ENCODE measurements at regions not wholly inside any gene's neighbourhood (a gene's known extent, or its start where the extent isn't known, plus 50 kb on each side); places are given as distances from the start of the nearest gene placed in this dataset.

- no peak for DNase-seq
These were observed 231.9 kb upstream of the PPP2R2D start for GRCh38 chr10:131668903-131669302.

GRCh38 chr10:131669838-131670237, 231.0 kb upstream of the PPP2R2D start:
- no peak for DNase-seq

GRCh38 chr10:131670341-131670740, 230.5 kb upstream of the PPP2R2D start:
- no peak for DNase-seq

GRCh38 chr10:131673396-131673795, 227.4 kb upstream of the PPP2R2D start:
- DNase-seq: no peak

- no peak for DNase-seq
These were observed 226.7 kb upstream of the PPP2R2D start for GRCh38 chr10:131674130-131674529.

- no peak for DNase-seq
These were observed 225.7 kb upstream of the PPP2R2D start for GRCh38 chr10:131675104-131675503.

GRCh38 chr10:131676046-131676799, 224.6 kb upstream of the PPP2R2D start:
- no peak for DNase-seq

GRCh38 chr10:131676800-131677421, 223.9 kb upstream of the PPP2R2D start:
- no peak for DNase-seq

GRCh38 chr10:131677671-131678070, 223.1 kb upstream of the PPP2R2D start:
- DNase-seq: no peak

- DNase-seq: no peak
These were observed 222.6 kb upstream of the PPP2R2D start for GRCh38 chr10:131678171-131678570.

GRCh38 chr10:131678613-131679012, 222.2 kb upstream of the PPP2R2D start:
- no peak for DNase-seq

- DNase-seq: no peak
These were observed 220.9 kb upstream of the PPP2R2D start for GRCh38 chr10:131679926-131680325.

GRCh38 chr10:131681122-131681521, 219.7 kb upstream of the PPP2R2D start:
- DNase-seq: no peak

- DNase-seq: no peak
These were observed 219.2 kb upstream of the PPP2R2D start for GRCh38 chr10:131681656-131682055.

- no peak for DNase-seq
These were observed 218.4 kb upstream of the PPP2R2D start for GRCh38 chr10:131682271-131682962.

- no peak for DNase-seq
These were observed 217.4 kb upstream of the PPP2R2D start for GRCh38 chr10:131683281-131683861.

GRCh38 chr10:131683941-131684340, 216.9 kb upstream of the PPP2R2D start:
- DNase-seq: no peak

GRCh38 chr10:131685007-131685406, 215.8 kb upstream of the PPP2R2D start:
- DNase-seq: no peak

- DNase-seq: no peak
These were observed 215.2 kb upstream of the PPP2R2D start for GRCh38 chr10:131685576-131685975.

GRCh38 chr10:131686781-131687420, 213.9 kb upstream of the PPP2R2D start:
- no peak for DNase-seq

- no peak for DNase-seq
These were observed 212.5 kb upstream of the PPP2R2D start for GRCh38 chr10:131688304-131688703.

GRCh38 chr10:131689016-131689415, 211.8 kb upstream of the PPP2R2D start:
- no peak for DNase-seq
